ENCODE measurements at regions not wholly inside any gene's neighbourhood (a gene's known extent, or its start where the extent isn't known, plus 50 kb on each side); places are given as distances from the start of the nearest gene placed in this dataset.

DNA sequence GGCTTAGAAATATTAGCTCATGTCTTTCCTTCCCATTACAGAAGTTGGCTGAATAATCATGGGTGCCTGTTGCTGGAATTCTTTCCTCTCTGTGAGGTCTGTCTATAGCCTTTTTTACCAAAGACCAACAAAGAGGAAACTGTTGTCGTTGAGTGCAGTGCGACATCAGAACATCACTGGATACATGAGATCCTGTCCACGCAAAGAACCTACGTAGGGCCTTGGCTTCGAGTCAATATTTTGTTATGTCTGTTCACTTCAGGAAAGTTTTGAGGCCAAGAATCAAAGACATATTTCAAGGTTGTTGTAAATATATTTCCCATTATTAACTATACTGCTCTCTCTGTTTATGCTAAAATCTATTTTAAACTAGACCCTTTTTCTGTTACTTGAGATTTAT, 101.5 kb upstream of the IL12A start:
- no peak for DNase-seq

- DNase-seq, result no peak
Observed at GRCh38 chr3:159887911-159888310, 100.7 kb upstream of the IL12A start.

DNA sequence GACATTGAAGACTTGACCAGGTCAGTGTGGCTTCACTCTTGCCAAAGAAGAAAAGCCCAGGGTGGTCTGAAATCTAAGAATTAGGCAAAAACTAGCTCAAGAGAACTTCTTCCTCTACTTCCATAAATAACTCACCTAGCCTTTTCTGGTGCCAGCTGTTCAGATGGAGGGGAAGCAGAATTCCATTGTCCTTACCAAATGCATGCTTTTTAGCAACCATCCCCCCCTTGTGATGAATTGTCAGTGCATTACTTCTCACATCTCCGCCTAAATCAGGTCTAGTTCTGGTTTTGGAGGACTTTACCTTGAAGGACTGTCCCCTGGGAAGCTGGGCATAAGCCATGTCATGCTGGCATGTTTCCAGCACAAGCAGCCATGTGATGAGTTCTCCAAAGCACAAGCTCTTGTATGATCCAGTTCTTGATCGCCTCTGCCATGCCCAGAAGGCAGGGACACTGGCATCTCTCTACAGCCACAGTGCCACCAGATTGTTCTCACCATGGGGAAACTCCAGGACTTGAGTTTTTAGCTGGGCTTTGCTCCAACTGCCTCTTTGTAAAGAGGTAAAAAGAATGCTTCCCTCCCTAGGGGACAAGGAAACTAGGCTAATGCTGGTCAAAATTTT, 96.4 kb upstream of the IL12A start:
- DNase-seq, result no peak

- DNase-seq, result no peak
Observed at GRCh38 chr3:159892801-159893200, 95.8 kb upstream of the IL12A start.

DNA sequence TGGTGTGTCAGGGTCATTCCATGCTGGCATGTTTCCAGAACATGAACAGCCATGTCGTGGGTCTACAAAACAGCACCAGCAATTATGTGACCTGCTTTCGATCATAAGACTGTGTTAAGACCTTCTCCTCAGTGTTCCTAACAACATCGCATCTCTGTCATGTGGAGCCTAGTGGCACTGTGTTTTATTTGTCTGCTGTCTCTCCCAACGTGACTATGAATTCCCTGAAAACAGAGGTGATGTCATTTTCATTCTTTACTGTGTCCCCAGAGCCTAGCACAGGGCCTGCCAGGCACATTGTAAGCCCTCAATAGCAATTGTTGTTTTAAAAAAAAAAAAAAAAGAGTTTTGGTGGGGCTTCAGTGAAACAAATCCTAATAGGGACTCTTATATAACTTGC, 94.2 kb upstream of the IL12A start:
- DNase-seq, result no peak

DNA sequence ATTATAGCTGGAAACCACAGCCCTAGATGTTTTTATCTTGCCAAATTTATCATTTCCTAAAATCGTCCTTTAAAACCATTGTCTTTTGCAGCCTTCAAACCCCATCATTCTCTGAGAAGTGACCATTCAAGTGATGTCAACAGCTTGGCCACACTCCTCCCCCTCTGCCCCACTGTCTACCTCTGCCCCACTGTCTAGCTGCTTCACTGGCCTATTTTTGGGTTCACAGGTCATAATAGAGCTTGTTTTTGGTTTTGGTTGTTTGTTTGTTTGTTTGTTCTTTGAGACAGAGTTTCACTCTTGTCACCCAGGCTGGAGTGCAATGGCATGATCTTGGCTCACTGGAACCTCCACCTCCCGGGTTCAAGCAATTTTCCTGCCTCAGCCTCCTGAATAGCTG, 93.2 kb upstream of the IL12A start:
- no peak for DNase-seq

DNA sequence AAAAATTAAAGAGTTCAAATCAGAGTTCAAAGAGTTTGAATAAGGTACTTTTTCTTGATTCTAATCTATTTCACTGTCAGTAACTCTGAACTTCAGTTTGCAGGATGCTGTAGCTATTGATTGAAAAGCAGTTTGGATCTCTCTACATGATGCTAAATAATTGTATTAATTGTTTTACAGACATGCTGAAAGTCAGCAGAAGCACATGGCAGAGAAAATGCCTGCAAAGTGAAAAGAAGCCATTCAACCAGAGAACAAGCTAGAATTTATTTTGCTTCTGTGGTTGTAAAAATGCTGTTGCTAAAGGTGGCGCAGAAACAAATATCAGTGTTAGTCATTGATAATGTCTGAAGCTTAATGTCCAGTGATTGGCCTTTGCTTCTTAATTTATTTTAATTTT, 92.1 kb upstream of the IL12A start:
- no peak for DNase-seq

GRCh38 chr3:159897331-159898075, 91.1 kb upstream of the IL12A start:
- DNase-seq, result no peak

- no peak for DNase-seq
Observed at GRCh38 chr3:159898147-159898546, 90.5 kb upstream of the IL12A start.

DNA sequence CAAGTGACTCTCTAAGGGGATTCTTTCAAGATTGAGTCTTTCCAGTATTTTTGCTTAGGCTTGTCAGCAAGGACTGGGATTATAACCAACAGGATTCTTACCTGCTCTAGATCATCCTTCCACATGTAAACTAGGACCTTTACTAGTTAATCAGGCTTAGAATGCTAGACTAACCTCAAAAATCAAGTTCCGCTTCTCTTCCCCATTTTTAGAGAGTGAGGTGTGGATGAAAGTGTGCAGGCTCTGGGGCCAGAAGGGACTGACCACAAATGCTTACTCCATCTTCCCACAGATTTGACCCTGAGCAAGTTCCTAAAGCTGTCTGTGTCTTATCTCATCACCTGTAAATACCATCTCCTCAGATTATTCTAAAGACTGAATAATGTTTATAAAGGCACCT, 89.5 kb upstream of the IL12A start:
- no peak for DNase-seq

GRCh38 chr3:159902546-159903314, 85.9 kb upstream of the IL12A start:
- no peak for DNase-seq

DNA sequence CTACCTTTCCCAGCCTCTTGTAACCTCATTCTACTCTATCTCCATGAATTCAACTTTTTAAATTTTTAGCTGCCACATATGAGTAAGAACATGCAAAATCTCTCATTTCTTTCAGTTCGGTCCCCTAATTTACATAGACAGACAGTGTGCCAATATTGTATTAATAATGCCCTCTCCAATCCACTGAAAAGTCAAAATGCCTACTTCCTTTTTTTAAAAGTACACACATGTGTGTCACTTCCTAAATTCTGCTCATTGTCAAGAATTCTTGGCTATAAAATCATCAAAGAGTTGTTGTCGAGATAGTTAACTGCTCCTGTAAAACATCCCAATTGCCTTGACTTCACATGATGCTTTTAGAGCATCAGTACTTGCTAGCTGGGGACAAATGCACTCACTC, 84.2 kb upstream of the IL12A start:
- DNase-seq, result no peak

- DNase-seq, result no peak
Observed at GRCh38 chr3:159904911-159905310, 83.7 kb upstream of the IL12A start.

DNA sequence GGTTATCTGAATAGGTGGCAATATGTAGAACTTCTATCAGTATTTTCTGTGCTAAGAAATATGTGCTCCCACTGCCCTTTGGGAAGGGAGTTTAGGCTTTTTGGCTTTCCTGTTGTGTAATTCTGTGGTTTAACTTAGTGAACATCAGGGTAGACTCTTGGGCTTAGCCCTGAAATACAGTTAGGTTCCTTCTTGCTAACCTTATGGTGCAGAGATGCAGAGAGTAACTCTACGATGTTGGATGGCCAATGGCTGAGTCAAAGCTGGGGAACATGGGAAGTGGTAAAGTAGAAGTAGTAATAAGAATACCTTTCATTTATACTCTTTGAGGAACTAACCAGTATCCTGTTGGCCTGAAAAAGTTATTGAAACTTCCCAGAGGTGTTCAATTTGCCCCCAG, 80.8 kb upstream of the IL12A start:
- no peak for DNase-seq

DNA sequence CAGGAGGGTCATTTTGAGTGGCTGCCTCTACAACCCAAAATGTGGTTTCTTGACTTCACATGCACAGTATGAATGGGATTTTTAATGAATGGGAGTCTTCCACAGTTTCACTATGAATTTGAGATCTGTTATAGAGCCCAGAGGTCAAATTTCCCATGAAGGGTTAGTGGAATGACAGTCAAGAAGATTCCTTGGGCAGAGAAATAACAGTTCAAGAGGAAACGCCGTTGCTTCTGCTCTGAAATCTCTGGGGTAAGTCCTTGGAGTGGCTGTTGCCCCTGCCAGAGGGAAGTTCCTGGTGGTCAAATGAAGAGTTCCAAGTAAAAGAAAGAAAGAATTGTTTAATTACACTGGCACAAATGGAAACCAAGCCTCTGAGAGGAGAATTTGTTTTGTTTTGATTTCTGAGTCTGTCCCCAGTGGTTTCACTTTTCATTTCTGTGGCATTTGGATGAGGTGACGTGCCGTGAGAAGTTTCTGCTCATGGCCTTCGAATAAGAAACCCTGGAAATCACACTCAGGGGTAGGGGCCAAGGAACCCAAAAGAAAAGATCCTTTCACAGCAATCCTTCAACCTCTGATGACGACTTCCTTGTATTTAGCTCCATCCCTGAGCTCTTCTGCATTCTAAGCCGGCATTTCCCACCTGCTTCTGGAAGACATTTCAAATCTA, 77.5 kb upstream of the IL12A start:
- DNase-seq, result no peak

DNA sequence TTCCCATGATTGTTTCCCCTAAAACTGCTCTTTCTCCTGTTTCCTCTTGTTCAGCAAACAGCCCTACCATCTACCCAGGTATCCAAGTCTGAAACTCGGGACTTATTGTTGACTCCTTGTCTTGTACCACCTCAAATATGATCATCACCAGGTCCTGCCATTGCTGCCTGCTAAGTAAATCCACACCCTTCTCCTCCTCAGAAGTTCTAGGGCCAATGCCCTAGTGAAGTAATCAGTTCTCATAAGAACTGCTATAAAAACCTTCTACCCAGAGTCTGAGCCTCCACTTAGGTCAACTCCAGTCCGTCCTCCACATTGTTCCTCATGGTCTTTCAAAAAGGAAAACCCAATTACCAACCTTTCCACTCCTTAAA, 77.0 kb upstream of the IL12A start:
- DNase-seq, result no peak

GRCh38 chr3:159913712-159914414, 74.8 kb upstream of the IL12A start:
- DNase-seq, result no peak

DNA sequence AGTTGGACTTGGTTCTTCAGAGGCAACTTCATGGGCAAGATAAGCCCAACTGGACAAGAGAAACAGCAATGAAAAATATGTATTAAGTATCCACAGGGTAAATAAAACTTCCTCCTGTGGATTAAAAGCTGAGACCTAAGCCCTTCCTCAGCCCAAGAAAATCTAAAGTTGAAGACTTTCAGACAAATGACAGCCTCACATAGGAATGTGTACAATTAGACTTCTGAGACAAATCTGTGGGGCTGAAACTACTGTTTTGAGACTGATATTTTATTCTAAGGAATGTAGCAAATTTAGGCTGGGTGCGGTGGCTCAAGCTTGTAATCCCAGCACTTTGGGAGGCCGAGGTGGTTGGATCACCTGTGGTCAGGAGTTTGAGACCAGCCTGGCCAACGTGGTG, 74.2 kb upstream of the IL12A start:
- DNase-seq, result no peak

- DNase-seq, result no peak
Observed at GRCh38 chr3:159916052-159916451, 72.6 kb upstream of the IL12A start.

DNA sequence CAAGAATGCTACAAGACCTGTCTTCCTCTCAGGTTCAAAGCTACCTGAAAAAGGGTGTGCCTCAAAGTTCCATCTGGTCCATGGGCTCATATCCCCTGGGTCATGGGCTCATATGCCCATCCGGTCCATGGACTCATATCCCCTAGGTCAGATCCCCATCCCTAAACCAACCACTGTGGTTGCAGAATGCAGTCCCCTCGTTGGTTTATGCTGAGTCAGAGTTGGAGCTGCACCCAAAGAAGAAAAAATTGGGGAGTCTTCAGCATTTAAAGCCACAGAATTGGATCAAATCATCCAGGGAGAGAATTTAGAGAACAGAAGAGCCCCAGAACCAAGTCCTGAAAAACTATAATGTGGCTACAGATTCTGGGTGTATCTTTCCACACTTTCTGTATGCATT, 71.5 kb upstream of the IL12A start:
- no peak for DNase-seq

- no peak for DNase-seq
Observed at GRCh38 chr3:159919873-159920272, 68.8 kb upstream of the IL12A start.

- no peak for DNase-seq
Observed at GRCh38 chr3:159922193-159922840, 66.3 kb upstream of the IL12A start.
